ENCODE measurements at regions not wholly inside any gene's neighbourhood (a gene's known extent, or its start where the extent isn't known, plus 50 kb on each side); places are given as distances from the start of the nearest gene placed in this dataset.

- TF ChIP-seq, protein P1, sequence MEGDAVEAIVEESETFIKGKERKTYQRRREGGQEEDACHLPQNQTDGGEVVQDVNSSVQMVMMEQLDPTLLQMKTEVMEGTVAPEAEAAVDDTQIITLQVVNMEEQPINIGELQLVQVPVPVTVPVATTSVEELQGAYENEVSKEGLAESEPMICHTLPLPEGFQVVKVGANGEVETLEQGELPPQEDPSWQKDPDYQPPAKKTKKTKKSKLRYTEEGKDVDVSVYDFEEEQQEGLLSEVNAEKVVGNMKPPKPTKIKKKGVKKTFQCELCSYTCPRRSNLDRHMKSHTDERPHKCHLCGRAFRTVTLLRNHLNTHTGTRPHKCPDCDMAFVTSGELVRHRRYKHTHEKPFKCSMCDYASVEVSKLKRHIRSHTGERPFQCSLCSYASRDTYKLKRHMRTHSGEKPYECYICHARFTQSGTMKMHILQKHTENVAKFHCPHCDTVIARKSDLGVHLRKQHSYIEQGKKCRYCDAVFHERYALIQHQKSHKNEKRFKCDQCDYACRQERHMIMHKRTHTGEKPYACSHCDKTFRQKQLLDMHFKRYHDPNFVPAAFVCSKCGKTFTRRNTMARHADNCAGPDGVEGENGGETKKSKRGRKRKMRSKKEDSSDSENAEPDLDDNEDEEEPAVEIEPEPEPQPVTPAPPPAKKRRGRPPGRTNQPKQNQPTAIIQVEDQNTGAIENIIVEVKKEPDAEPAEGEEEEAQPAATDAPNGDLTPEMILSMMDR (conservative IDR thresholded peaks at IDR 0.05; ENCODE audit: low read length) = no peak
- no peak for TF ChIP-seq EZH2phosphoT487 (IDR thresholded peaks at IDR 0.05; ENCODE audit: borderline replicate concordance)
These were observed 262.7 kb downstream of the MEX3B start for GRCh38 chr15:81783076-81783475.

Measured in Loucy (cell line).